Panc1 (cell line): ENCODE measurements at regions not wholly inside any gene's neighbourhood (a gene's known extent, or its start where the extent isn't known, plus 50 kb on each side); places are given as distances from the start of the nearest gene placed in this dataset.

Experiments used
- ATAC-seq: fragments of 200-7000 bp; cut with Tn5 transposase; 2 replicates; pipeline ENCODE4 v1.9.1; 2020; ENCODE audit warnings: mild to moderate bottlenecking, moderate library complexity
- BruUV-seq: library from RNA; stranded (reverse); fragments of 400-500 nt; replicated peaks from 2 replicates; lab custom pipeline; 2021; lab: Mats Ljungman, UMichigan
- CTCF ChIA-PET: fragments of 300-600 bp; sonication (Branson Sonifier 250); formaldehyde crosslinking; loops from one replicate; lab custom pipeline; 2022; ENCODE audit warnings: antibody characterized with exemption; lab: Charles Lee
- POLR2A ChIA-PET: fragments of 300-600 bp; sonication (Branson Sonifier 250); formaldehyde crosslinking; loops from one replicate; lab custom pipeline; 2022; ENCODE audit warnings: antibody characterized with exemption; lab: Charles Lee
- DNase-seq: peaks from one replicate; pipeline ENCODE4 v3.0.0-alpha.2; 2010; ENCODE audit warnings: low read depth, low spot score
- H3K27ac ChIP-seq: 2 replicates; pipeline ENCODE4 v1.5.1; 2011; ENCODE audit warnings: mild to moderate bottlenecking, low read length, inconsistent platforms
- H3K27me3 ChIP-seq: fragments of 200-500 bp; sonication (Bioruptor generic); 2 replicates; pipeline ENCODE4 v1.6.0; 2014; ENCODE audit warnings: low read length, inconsistent platforms; ENCODE audit not compliant: control insufficient read depth, insufficient read depth
- H3K36me3 ChIP-seq: fragments of 200-500 bp; sonication (Bioruptor generic); 2 replicates; pipeline ENCODE4 v1.5.1; 2014; ENCODE audit warnings: inconsistent platforms, mild to moderate bottlenecking, low read length, moderate library complexity; ENCODE audit not compliant: control insufficient read depth, insufficient read depth
- H3K4me1 ChIP-seq: 2 replicates; pipeline ENCODE4 v1.5.1; 2011; ENCODE audit warnings: inconsistent platforms, mild to moderate bottlenecking, low read length, moderate library complexity; ENCODE audit not compliant: control insufficient read depth, insufficient read depth
- H3K4me3 ChIP-seq, 2 experiments: 2 replicates each; pipeline ENCODE4 v1.5.1; 2011 to 2012; ENCODE audit warnings: low read depth in 2 of 2, low read length in 2 of 2, mild to moderate bottlenecking in 2 of 2, inconsistent platforms in 1 of 2, moderate library complexity in 1 of 2
- H3K9me3 ChIP-seq: fragments of 200-500 bp; sonication (Bioruptor generic); 2 replicates; pipeline ENCODE4 v1.5.1; 2014; ENCODE audit warnings: low read depth, mild to moderate bottlenecking, inconsistent platforms, low read length, moderate library complexity; ENCODE audit not compliant: control insufficient read depth, insufficient read depth
- CTCF ChIP-seq: fragments of 450-650 bp; IDR thresholded peaks from 2 replicates; pipeline ENCODE4 v1.5.1; 2017; ENCODE audit warnings: mild to moderate bottlenecking
- POLR2AphosphoS5 ChIP-seq: IDR thresholded peaks from 2 replicates; pipeline ENCODE4 v1.6.1; 2012; ENCODE audit warnings: mild to moderate bottlenecking, low read depth, low read length, moderate library complexity
- REST ChIP-seq, 2 experiments: IDR thresholded peaks; 2 replicates each; pipeline ENCODE4 v1.6.1; 2011 to 2012; ENCODE audit warnings: low read depth in 2 of 2, control low read depth in 1 of 2, low read length in 1 of 2, mild to moderate bottlenecking in 1 of 2, moderate library complexity in 1 of 2; ENCODE audit not compliant: insufficient read depth in 1 of 2
- SIN3A ChIP-seq: IDR thresholded peaks from 2 replicates; pipeline ENCODE4 v1.6.1; 2012; ENCODE audit warnings: low read depth, mild to moderate bottlenecking, low read length, moderate library complexity, borderline replicate concordance; ENCODE audit not compliant: insufficient read depth
- TCF7L2 ChIP-seq: IDR thresholded peaks from 2 replicates; pipeline ENCODE4 v1.6.1; 2011; ENCODE audit warnings: mild to moderate bottlenecking, low read depth, low read length, inconsistent platforms
- in situ Hi-C: cut with HindIII; loops from 2 replicates; pipeline ENCODE4 v1.10.0; 2016; ENCODE audit warnings: low sequenced_read_pairs, low pct_unique_long_range_greater_than_20kb
- intact Hi-C: fragments of 100-400 bp; cut with micrococcal nuclease; formaldehyde crosslinking; loops from one replicate; pipeline ENCODE4 v1.10.0; 2022; ENCODE audit not compliant: unreplicated experiment

GRCh38 chrX:10042055-10042454, 74.9 kb downstream of the CLDN34 start:
- Histone ChIP-seq H3K4me3 (no peak overlapping the region), H3K27ac (no peak overlapping the region), H3K9me3 (no peaks in the 10 kb centered on the region), H3K27me3 (no peaks in the 10 kb centered on the region), H3K36me3 (no peaks in the 10 kb centered on the region), H3K4me1 (no peaks in the 10 kb centered on the region)
- ATAC-seq (no peak), DNase-seq (no peak)
- CTCF ChIA-PET, result no interaction called here
- POLR2A ChIA-PET, result no interaction called here
- in situ Hi-C loops (no loop called here), intact Hi-C loops (no loop called here)
- TF ChIP-seq TCF7L2, result no peak
- TF ChIP-seq CTCF, result no peak
- no peak for TF ChIP-seq REST (IDR thresholded peaks at IDR 0.05; ENCODE audit: insufficient read depth in 1 of 2, low read depth in 2 of 2, low read length in 1 of 2)
- no peak for TF ChIP-seq SIN3A
- no peak for TF ChIP-seq POLR2AphosphoS5
- no TSS peak for BruUV-seq

GRCh38 chrX:10043386-10043785, 76.2 kb downstream of the CLDN34 start:
- BruUV-seq, result no TSS peak
- no peaks in the 10 kb centered on the region for H3K4me1 ChIP-seq
- TF ChIP-seq TCF7L2, result no peak
- no peak for TF ChIP-seq REST (IDR thresholded peaks at IDR 0.05; ENCODE audit: insufficient read depth in 1 of 2, low read depth in 2 of 2, low read length in 1 of 2)
- TF ChIP-seq SIN3A, result no peak
- H3K4me3 ChIP-seq, result no peak overlapping the region
- H3K27me3 ChIP-seq, result no peaks in the 10 kb centered on the region
- DNase-seq, result no peak
- in situ Hi-C loops, result no loop called here
- CTCF ChIA-PET, result no interaction called here
- H3K9me3 ChIP-seq, result no peaks in the 10 kb centered on the region
- intact Hi-C loops, result no loop called here
- H3K36me3 ChIP-seq, result no peaks in the 10 kb centered on the region
- no peak overlapping the region for H3K27ac ChIP-seq
- ATAC-seq, result no peak
- POLR2A ChIA-PET, result no interaction called here
